SK-N-SH (cell line): ENCODE measurements at regions not wholly inside any gene's neighbourhood (a gene's known extent, or its start where the extent isn't known, plus 50 kb on each side); places are given as distances from the start of the nearest gene placed in this dataset.

Experiments
- CTCF ChIP-seq: fragments of 200-600 bp; sonication (generic); IDR thresholded peaks from 2 replicates; pipeline ENCODE4 v1.6.1; 2017; ENCODE audit warnings: antibody characterized with exemption, mild to moderate bottlenecking, moderate library complexity
- EZH2phosphoT487 ChIP-seq: fragments of 200-600 bp; sonication (generic); IDR thresholded peaks from 2 replicates; pipeline ENCODE4 v1.6.1; 2017; ENCODE audit warnings: low read depth, mixed run types, mild to moderate bottlenecking, antibody characterized with exemption, moderate library complexity, borderline replicate concordance

- TF ChIP-seq CTCF (no peak), EZH2phosphoT487 (no peak)
Observed at GRCh38 chr4:107490116-107490515, 229.9 kb downstream of the PAPSS1 start.
